Lower leg skin (tissue), 3 donors: ENCODE measurements at regions not wholly inside any gene's neighbourhood (a gene's known extent, or its start where the extent isn't known, plus 50 kb on each side); places are given as distances from the start of the nearest gene placed in this dataset.

Source experiments
- CTCF ChIP-seq, 3 donors: fragments of 450-650 bp; IDR thresholded peaks; one replicate each; pipeline ENCODE4 v1.5.1; 2016; ENCODE audit warnings: antibody characterized with exemption in 3 of 3, mild to moderate bottlenecking in 3 of 3, moderate library complexity in 2 of 3
- POLR2A ChIP-seq, 2 donors: fragments of 450-650 bp; IDR thresholded peaks; one replicate each; pipeline ENCODE4 v1.6.1; 2016 to 2017; ENCODE audit warnings: antibody characterized with exemption in 2 of 2, mild to moderate bottlenecking in 1 of 2, moderate library complexity in 1 of 2

- TF ChIP-seq CTCF (IDR thresholded peaks at IDR 0.05) (no peak), POLR2A (IDR thresholded peaks at IDR 0.05) (no peak)
Observed at GRCh38 chr3:164326714-164327113, 751.6 kb downstream of the SI start.
